ENCODE measurements at regions not wholly inside any gene's neighbourhood (a gene's known extent, or its start where the extent isn't known, plus 50 kb on each side); places are given as distances from the start of the nearest gene placed in this dataset.

- no peak for DNase-seq (ENCODE audit: low read depth in 3 of 3)
Observed at GRCh38 chr2:5064687-5065086, 627.5 kb upstream of the SOX11 start.

DNA sequence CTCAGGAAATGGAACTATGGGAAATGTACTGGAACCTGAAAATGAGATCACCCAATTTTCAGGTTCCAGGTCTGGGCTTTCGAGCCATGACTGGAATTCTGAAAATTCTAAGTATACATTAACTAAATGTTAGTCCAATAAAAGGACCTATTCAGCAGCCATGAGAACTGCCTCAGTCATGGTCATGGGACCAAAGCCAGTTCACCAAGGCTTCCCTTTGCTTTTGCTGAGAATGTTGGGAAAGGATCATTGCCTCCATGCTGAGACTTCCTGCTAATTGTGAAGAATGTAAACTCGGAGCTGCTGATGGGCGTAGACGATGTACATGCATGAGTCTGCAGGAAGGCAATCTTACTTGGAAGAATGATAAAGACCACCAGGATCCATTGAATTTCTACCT is 624.4 kb upstream of the SOX11 start:
- DNase-seq (ENCODE audit: low read depth in 3 of 3): no peak

GRCh38 chr2:5070257-5070656 is 621.9 kb upstream of the SOX11 start:
- DNase-seq (ENCODE audit: low read depth in 3 of 3): no peak

DNA sequence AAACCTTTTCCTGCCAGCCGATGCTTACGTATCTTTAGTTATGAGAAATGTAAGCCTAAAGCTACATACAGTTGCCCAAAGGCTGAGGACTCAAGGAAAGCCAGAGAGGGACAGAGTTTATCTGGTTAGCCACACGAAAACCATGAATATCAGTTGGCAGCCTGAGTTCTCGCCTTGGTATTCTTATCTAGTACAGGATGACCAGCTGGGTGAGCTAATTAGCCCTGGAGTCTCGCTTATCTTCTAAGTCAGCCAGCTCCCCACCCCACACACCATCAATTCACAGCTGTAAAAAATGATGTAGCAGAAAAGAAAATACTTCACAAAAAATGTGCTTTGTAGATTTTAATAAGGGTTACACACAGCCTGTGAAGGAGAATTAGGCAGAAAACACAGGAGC is 617.5 kb upstream of the SOX11 start:
- DNase-seq (ENCODE audit: low read depth in 3 of 3): no peak

- DNase-seq (ENCODE audit: low read depth in 3 of 3): no peak
Observed at GRCh38 chr2:5076599-5076998, 615.6 kb upstream of the SOX11 start.

GRCh38 chr2:5077479-5078089 is 614.6 kb upstream of the SOX11 start:
- DNase-seq (ENCODE audit: low read depth in 3 of 3): no peak

- no peak for DNase-seq (ENCODE audit: low read depth in 3 of 3)
Observed at GRCh38 chr2:5083402-5083801, 608.8 kb upstream of the SOX11 start.

GRCh38 chr2:5089409-5089808 is 602.8 kb upstream of the SOX11 start:
- DNase-seq (ENCODE audit: low read depth in 3 of 3): no peak

DNA sequence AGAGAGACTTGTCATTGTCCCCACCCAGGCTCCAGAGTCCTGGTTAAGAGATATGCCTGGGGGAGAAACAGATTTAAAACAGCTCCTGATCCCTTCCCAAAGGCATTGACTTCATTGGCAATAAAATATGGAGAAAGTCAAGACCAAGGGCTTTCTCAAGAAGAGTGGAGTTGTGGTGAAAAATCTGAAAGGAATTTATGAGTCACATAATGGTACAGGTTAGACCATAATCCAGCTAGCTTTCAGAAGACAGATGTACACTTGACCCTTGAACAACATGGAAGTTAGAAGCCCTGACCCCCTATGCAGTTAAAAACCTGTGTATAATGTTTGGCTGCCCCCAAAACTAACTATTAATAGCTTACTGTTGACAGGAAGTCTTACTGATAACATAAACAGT is 599.1 kb upstream of the SOX11 start:
- DNase-seq (ENCODE audit: low read depth in 3 of 3): no peak

- no peak for DNase-seq (ENCODE audit: low read depth in 3 of 3)
Observed at GRCh38 chr2:5093518-5093917, 598.7 kb upstream of the SOX11 start.

- DNase-seq (ENCODE audit: low read depth in 3 of 3): no peak
Observed at GRCh38 chr2:5094192-5094591, 598.0 kb upstream of the SOX11 start.

DNA sequence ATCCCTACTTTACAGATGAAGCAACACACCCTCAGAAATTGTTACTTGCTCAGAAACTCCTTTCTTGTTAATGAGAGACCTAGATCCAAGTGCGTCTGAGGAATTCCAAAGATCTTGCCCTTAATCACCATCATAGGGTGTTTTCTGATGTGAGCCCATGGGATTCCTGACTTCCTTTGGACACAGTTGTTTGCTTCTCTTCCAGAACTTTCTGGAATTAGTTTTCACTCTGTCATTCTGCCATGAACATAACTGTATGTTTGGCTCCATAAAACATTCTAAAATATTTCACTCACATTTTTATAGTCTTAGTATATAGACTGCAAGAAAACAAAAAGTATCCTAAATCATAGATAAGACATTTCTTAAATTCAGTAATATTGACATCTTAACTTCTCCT is 593.9 kb upstream of the SOX11 start:
- DNase-seq (ENCODE audit: low read depth in 3 of 3): no peak

GRCh38 chr2:5102823-5103222 is 589.4 kb upstream of the SOX11 start:
- DNase-seq (ENCODE audit: low read depth in 3 of 3): no peak

- no peak for DNase-seq (ENCODE audit: low read depth in 3 of 3)
Observed at GRCh38 chr2:5111581-5111980, 580.6 kb upstream of the SOX11 start.

GRCh38 chr2:5119046-5119445 is 573.1 kb upstream of the SOX11 start:
- DNase-seq (ENCODE audit: low read depth in 3 of 3): no peak

DNA sequence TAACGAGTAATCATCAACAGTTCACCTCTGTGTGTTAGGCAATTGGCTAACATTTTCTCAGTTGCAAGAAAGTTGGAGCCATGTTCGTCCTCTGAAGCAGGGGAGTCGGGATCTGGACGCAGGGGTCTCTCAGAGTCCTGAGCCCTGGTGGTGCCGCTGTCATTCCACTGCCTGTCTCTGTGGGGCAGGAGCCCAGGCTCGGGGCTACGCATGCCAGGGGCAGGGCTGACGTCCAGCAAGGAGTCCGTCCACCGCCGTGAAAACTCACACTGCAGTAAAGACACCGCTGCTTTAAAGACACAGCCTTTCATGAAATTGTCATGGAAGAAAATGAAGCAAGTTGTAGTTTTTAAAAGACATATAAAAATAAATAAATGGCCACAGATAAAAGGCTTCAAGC is 571.1 kb upstream of the SOX11 start:
- DNase-seq (ENCODE audit: low read depth in 3 of 3): no peak

GRCh38 chr2:5121642-5122041 is 570.5 kb upstream of the SOX11 start:
- no peak for DNase-seq (ENCODE audit: low read depth in 3 of 3)

DNA sequence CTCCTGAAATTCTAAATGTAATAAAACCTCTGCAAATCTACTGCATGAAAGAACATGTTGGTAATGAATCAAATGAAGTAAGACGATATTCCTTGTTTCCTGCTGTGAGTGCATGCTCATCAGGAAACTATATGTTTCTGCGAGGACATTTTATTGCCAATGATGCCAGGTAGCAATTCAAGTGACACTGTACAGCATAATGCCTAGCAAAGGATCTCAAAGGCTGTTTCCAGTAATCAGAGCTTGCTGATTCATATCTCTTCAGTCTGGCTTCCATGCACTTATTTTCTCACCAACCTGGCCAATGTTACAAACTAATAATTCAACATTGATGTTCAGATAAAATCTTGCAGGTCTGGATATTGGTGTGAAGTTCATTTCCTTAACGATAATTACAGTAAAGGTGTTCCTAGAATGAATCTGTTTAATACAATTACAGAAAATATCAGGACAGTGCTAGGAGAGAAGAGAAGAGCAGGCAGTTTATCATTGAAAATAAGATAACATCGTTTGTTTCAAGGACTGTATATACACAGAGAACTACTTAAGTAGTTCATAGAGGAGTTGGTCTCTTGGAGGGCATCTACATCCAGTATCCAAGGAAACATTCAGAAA is 568.5 kb upstream of the SOX11 start:
- no peak for DNase-seq (ENCODE audit: low read depth in 3 of 3)

GRCh38 chr2:5125017-5125730 is 567.0 kb upstream of the SOX11 start:
- no peak for DNase-seq (ENCODE audit: low read depth in 3 of 3)

DNA sequence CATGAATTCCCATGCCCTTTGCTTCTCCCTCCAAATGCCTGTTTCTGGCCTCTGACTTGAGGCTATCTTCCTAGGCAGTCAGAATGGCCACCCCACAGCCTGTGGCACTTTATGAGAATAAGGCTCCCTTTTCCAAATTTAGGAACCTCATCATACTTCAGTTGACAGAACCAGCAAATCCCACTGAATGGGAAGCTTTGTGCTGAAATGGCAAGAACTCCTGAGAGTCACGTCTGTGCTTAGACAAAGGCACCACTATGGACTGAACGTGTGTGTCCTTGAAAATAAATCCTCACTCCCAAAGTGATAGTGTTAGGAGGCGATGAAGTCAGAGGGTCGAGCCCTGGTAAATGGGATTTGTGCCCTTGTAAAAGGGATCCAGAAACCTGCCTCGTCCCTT is 559.9 kb upstream of the SOX11 start:
- no peak for DNase-seq (ENCODE audit: low read depth in 3 of 3)

GRCh38 chr2:5140347-5140746 is 551.8 kb upstream of the SOX11 start:
- no peak for DNase-seq (ENCODE audit: low read depth in 3 of 3)

GRCh38 chr2:5144159-5144558 is 548.0 kb upstream of the SOX11 start:
- DNase-seq (ENCODE audit: low read depth in 3 of 3): no peak

DNA sequence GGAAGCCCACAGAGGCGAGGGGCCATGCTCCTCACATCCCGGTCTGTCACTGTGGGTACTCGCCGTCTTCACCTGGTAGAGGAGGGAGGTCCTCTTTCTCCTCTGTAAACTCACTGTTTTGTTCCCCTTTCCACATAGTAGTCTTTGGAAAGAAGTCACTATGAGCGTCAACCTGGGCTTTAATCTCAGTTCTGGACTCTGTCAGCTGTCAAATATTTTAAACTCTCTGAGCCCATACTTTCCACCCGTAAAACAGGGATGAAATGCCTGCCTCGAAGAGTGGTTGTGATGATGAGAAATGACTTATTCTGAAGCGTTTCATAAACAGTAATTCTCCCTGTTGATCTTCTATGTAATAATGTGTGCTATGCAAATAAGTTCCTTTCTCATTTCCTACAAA is 547.1 kb upstream of the SOX11 start:
- no peak for DNase-seq (ENCODE audit: low read depth in 3 of 3)
